Colonic mucosa (tissue), 4 donors: ENCODE measurements at regions not wholly inside any gene's neighbourhood (a gene's known extent, or its start where the extent isn't known, plus 50 kb on each side); places are given as distances from the start of the nearest gene placed in this dataset.

Experiments
- DNase-seq: peaks from one replicate; pipeline ENCODE4 v3.0.0-alpha.2; 2020
- H3K27ac ChIP-seq: fragments of 200-600 bp; one replicate; pipeline ENCODE4 v1.8.0; 2021
- H3K27me3 ChIP-seq: fragments of 200-600 bp; one replicate; pipeline ENCODE4 v1.8.0; 2021
- H3K36me3 ChIP-seq: fragments of 200-600 bp; one replicate; pipeline ENCODE4 v1.8.0; 2021
- H3K4me1 ChIP-seq: fragments of 200-600 bp; one replicate; pipeline ENCODE4 v1.8.0; 2021; ENCODE audit warnings: mild to moderate bottlenecking
- H3K4me3 ChIP-seq: fragments of 200-600 bp; one replicate; pipeline ENCODE4 v1.8.0; 2021
- H3K9ac ChIP-seq, 2 donors: one replicate each; pipeline ENCODE4 v1.7.0; 2013; ENCODE audit warnings: control low read depth in 2 of 2, low read depth in 2 of 2, low read length in 2 of 2
- H3K9me3 ChIP-seq: fragments of 200-600 bp; one replicate; pipeline ENCODE4 v1.8.0; 2021
- CTCF ChIP-seq: fragments of 200-600 bp; IDR thresholded peaks from one replicate; pipeline ENCODE4 v1.8.0; 2022; ENCODE audit warnings: antibody characterized with exemption, mild to moderate bottlenecking
- intact Hi-C: fragments of 100-400 bp; cut with DNase I; formaldehyde crosslinking; loops from one replicate; pipeline ENCODE4 v1.14.1; 2022
- donor health status: healthy.
- donor health status: DM: no; HTN: no; CAD: no.
- donor health status: DM: no; HTN: no; CAD: no.

- no peaks in the 10 kb centered on the region for H3K9me3 ChIP-seq
- H3K9ac ChIP-seq, result no peak overlapping the region
- H3K27ac ChIP-seq, result peak overlapping the region; percentile 84
- H3K27me3 ChIP-seq, result no peaks in the 10 kb centered on the region
- no peak for DNase-seq
- no peak overlapping the region for H3K4me3 ChIP-seq
- intact Hi-C loops, result loop anchor here (5.0 to 10.0 kb wide), 2 partner anchors 53 to 160 kb away; no protein-coding TSS in a partner anchor
- H3K4me1 ChIP-seq, result peaks cover 14% of the 10 kb centered on the region
- no peak for TF ChIP-seq CTCF
- no peaks in the 10 kb centered on the region for H3K36me3 ChIP-seq
Observed at GRCh38 chr1:182144646-182145030, 83.1 kb upstream of the ZNF648 start.

GRCh38 chr1:182143825-182144645, 82.5 kb upstream of the ZNF648 start:
- DNase-seq, result peak; percentile 65
- Histone ChIP-seq H3K27ac (peak overlapping the region; percentile 84), H3K27me3 (no peaks in the 10 kb centered on the region), H3K4me3 (no peak overlapping the region), H3K9ac (peak overlapping the region; percentile 20 to 79), H3K9me3 (no peaks in the 10 kb centered on the region), H3K36me3 (no peaks in the 10 kb centered on the region), H3K4me1 (peaks cover 14% of the 10 kb centered on the region)
- TF ChIP-seq CTCF, result no peak
- intact Hi-C loops, result loop anchor here (2.0 to 10.0 kb wide), 3 partner anchors 53 to 161 kb away; no protein-coding TSS in a partner anchor

GRCh38 chr1:182143154-182143657, 81.7 kb upstream of the ZNF648 start:
- no peaks in the 10 kb centered on the region for H3K27me3 ChIP-seq
- peak overlapping the region; percentile 84 for H3K27ac ChIP-seq
- H3K4me1 ChIP-seq, result peaks cover 14% of the 10 kb centered on the region
- peak; percentile 88 for TF ChIP-seq CTCF
- H3K36me3 ChIP-seq, result no peaks in the 10 kb centered on the region
- H3K9ac ChIP-seq, result peak overlapping the region in 1 of 2 donors; percentile 79
- no peaks in the 10 kb centered on the region for H3K9me3 ChIP-seq
- peak; percentile 97 for DNase-seq
- intact Hi-C loops, result loop anchor here (2.0 to 10.0 kb wide), 3 partner anchors 54 to 162 kb away; no protein-coding TSS in a partner anchor
- H3K4me3 ChIP-seq, result no peak overlapping the region

GRCh38 chr1:182142621-182143020, 81.1 kb upstream of the ZNF648 start:
- H3K4me1 ChIP-seq, result peaks cover 14% of the 10 kb centered on the region
- H3K4me3 ChIP-seq, result no peak overlapping the region
- DNase-seq, result no peak
- no peaks in the 10 kb centered on the region for H3K9me3 ChIP-seq
- no peak for TF ChIP-seq CTCF
- peak overlapping the region in 1 of 2 donors; percentile 17 for H3K9ac ChIP-seq
- H3K27ac ChIP-seq, result no peak overlapping the region
- intact Hi-C loops, result loop anchor here (1.0 to 10.0 kb wide), 4 partner anchors 55 to 254 kb away; no protein-coding TSS in a partner anchor
- no peaks in the 10 kb centered on the region for H3K27me3 ChIP-seq
- H3K36me3 ChIP-seq, result no peaks in the 10 kb centered on the region

- intact Hi-C loops, result loop anchor here (5.0 to 10.0 kb wide), 2 partner anchors 56 to 164 kb away; no protein-coding TSS in a partner anchor
- Histone ChIP-seq H3K27ac (no peak overlapping the region), H3K9ac (no peak overlapping the region), H3K4me1 (peaks cover 14% of the 10 kb centered on the region), H3K27me3 (no peaks in the 10 kb centered on the region), H3K4me3 (no peak overlapping the region), H3K36me3 (no peaks in the 10 kb centered on the region), H3K9me3 (no peaks in the 10 kb centered on the region)
- TF ChIP-seq CTCF, result no peak
- DNase-seq, result no peak
Observed at GRCh38 chr1:182141040-182141439, 79.5 kb upstream of the ZNF648 start.
